ENCODE measurements at regions not wholly inside any gene's neighbourhood (a gene's known extent, or its start where the extent isn't known, plus 50 kb on each side); places are given as distances from the start of the nearest gene placed in this dataset.

DNA sequence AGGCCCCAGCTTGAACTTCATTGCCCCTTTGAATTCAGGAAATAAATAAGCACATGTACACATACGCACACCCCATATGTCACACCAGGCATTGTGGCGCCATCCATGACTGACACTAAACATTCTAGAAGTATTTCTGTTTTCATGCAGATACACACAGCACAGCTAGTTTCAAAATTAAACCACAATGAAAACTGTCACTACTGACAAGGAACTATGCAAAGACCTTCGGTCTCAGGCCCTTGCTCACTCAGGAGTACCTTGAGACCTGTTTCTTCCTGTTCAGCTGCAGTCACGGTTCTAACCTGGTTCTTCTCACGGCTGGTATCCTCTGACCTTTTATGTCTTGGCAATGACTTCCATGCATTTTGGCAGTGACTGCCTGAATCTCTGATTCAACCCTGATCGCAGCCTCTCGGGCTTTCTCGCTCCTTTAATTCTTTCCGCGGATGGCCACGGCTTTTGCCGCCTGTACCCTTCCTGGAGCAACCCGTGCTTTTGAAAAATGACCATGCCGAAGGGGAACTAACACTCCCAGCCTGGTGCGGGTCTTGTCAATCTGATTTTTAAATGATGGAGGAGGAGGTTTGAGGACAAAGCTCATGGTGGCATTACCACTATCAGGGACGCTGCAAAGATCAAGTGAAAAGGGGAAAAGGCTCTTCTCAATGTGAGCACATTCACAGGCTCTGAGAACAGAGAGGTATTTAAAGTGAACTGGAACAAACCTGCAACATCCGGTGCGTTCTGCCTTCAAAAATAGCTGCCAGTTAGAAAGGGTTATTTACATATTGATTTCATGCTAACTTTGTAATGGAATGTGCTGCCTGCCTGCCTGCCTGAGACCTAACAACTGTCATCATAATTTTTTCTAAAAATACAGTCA is 384.6 kb downstream of the RRAGC start:
- TF ChIP-seq, protein P1, sequence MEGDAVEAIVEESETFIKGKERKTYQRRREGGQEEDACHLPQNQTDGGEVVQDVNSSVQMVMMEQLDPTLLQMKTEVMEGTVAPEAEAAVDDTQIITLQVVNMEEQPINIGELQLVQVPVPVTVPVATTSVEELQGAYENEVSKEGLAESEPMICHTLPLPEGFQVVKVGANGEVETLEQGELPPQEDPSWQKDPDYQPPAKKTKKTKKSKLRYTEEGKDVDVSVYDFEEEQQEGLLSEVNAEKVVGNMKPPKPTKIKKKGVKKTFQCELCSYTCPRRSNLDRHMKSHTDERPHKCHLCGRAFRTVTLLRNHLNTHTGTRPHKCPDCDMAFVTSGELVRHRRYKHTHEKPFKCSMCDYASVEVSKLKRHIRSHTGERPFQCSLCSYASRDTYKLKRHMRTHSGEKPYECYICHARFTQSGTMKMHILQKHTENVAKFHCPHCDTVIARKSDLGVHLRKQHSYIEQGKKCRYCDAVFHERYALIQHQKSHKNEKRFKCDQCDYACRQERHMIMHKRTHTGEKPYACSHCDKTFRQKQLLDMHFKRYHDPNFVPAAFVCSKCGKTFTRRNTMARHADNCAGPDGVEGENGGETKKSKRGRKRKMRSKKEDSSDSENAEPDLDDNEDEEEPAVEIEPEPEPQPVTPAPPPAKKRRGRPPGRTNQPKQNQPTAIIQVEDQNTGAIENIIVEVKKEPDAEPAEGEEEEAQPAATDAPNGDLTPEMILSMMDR (IDR thresholded peaks at IDR 0.05; ENCODE audit: low read length), result no peak
- TF ChIP-seq EZH2 (IDR thresholded peaks at IDR 0.05; ENCODE audit: borderline replicate concordance, low read length), result no peak

Data from OCI-LY1 (cell line).